ENCODE measurements at regions not wholly inside any gene's neighbourhood (a gene's known extent, or its start where the extent isn't known, plus 50 kb on each side); places are given as distances from the start of the nearest gene placed in this dataset.

- Histone ChIP-seq H3K36me3 (ENCODE audit: insufficient read depth) (no peaks in the 10 kb centered on the region), H3K27ac (no peak overlapping the region), H2AFZ (ENCODE audit: low read depth) (no peak overlapping the region), H4K20me1 (ENCODE audit: insufficient read depth) (no peaks in the 10 kb centered on the region), H3K4me3 (IDR thresholded peaks at IDR 0.05; ENCODE audit: insufficient read depth, low read depth, low read length) (no peak overlapping the region), H3K9ac (no peak overlapping the region), H3K4me1 (ENCODE audit: low read depth, poor library complexity, severe bottlenecking) (peaks cover 29% of the 10 kb centered on the region), H3K4me2 (peak overlapping the region; percentile 33; the same call in 1 of the 2 replicates), H3K79me2 (ENCODE audit: insufficient read depth, low read depth) (no peaks in the 10 kb centered on the region), H3K27me3 (ENCODE audit: insufficient read depth, low read depth) (peaks cover 5% of the 10 kb centered on the region; the same call in 1 of the 2 replicates)
- no peak for TF ChIP-seq CTCF (conservative IDR thresholded peaks at IDR 0.05; ENCODE audit: low read depth, low read length)
These were observed 321.7 kb upstream of the USP25 start for GRCh38 chr21:15408089-15408488.

GRCh38 chr21:15409031-15409430, 320.8 kb upstream of the USP25 start:
- no peak overlapping the region for H3K9ac ChIP-seq
- no peaks in the 10 kb centered on the region for H3K79me2 ChIP-seq (ENCODE audit: insufficient read depth, low read depth)
- no peak for TF ChIP-seq CTCF (conservative IDR thresholded peaks at IDR 0.05; ENCODE audit: low read depth, low read length)
- H4K20me1 ChIP-seq (ENCODE audit: insufficient read depth): no peaks in the 10 kb centered on the region
- H2AFZ ChIP-seq (ENCODE audit: low read depth): no peak overlapping the region
- H3K4me2 ChIP-seq: no peak overlapping the region
- no peak overlapping the region for H3K27ac ChIP-seq
- H3K4me1 ChIP-seq (ENCODE audit: low read depth, poor library complexity, severe bottlenecking): peaks cover 34% of the 10 kb centered on the region
- H3K4me3 ChIP-seq (IDR thresholded peaks at IDR 0.05; ENCODE audit: insufficient read depth, low read depth, low read length): no peak overlapping the region
- H3K27me3 ChIP-seq (ENCODE audit: insufficient read depth, low read depth): peaks cover 5% of the 10 kb centered on the region; the same call in 1 of the 2 replicates
- no peaks in the 10 kb centered on the region for H3K36me3 ChIP-seq (ENCODE audit: insufficient read depth)

GRCh38 chr21:15410853-15411252, 318.9 kb upstream of the USP25 start:
- peaks cover 42% of the 10 kb centered on the region for H3K4me1 ChIP-seq (ENCODE audit: low read depth, poor library complexity, severe bottlenecking)
- H4K20me1 ChIP-seq (ENCODE audit: insufficient read depth): no peaks in the 10 kb centered on the region
- no peak overlapping the region for H3K27ac ChIP-seq
- peaks cover 5% of the 10 kb centered on the region; the same call in 1 of the 2 replicates for H3K27me3 ChIP-seq (ENCODE audit: insufficient read depth, low read depth)
- no peak overlapping the region for H3K4me3 ChIP-seq (IDR thresholded peaks at IDR 0.05; ENCODE audit: insufficient read depth, low read depth, low read length)
- no peak for TF ChIP-seq CTCF (conservative IDR thresholded peaks at IDR 0.05; ENCODE audit: low read depth, low read length)
- H3K4me2 ChIP-seq: no peak overlapping the region
- no peak overlapping the region for H2AFZ ChIP-seq (ENCODE audit: low read depth)
- H3K79me2 ChIP-seq (ENCODE audit: insufficient read depth, low read depth): no peaks in the 10 kb centered on the region
- no peaks in the 10 kb centered on the region for H3K36me3 ChIP-seq (ENCODE audit: insufficient read depth)
- no peak overlapping the region for H3K9ac ChIP-seq

GRCh38 chr21:15414057-15414456, 315.7 kb upstream of the USP25 start:
- Histone ChIP-seq H3K27ac (no peak overlapping the region), H3K79me2 (ENCODE audit: insufficient read depth, low read depth) (no peaks in the 10 kb centered on the region), H2AFZ (ENCODE audit: low read depth) (no peak overlapping the region), H3K4me2 (no peak overlapping the region), H4K20me1 (ENCODE audit: insufficient read depth) (no peaks in the 10 kb centered on the region), H3K9ac (no peak overlapping the region), H3K4me1 (ENCODE audit: low read depth, poor library complexity, severe bottlenecking) (peaks cover 17% of the 10 kb centered on the region), H3K27me3 (ENCODE audit: insufficient read depth, low read depth) (peaks cover 5% of the 10 kb centered on the region; the same call in 1 of the 2 replicates), H3K4me3 (IDR thresholded peaks at IDR 0.05; ENCODE audit: insufficient read depth, low read depth, low read length) (no peak overlapping the region), H3K36me3 (ENCODE audit: insufficient read depth) (no peaks in the 10 kb centered on the region)
- TF ChIP-seq CTCF (conservative IDR thresholded peaks at IDR 0.05; ENCODE audit: low read depth, low read length): no peak

Data from KMS-11 (cell line).